HCT116 (cell line): ENCODE measurements at regions not wholly inside any gene's neighbourhood (a gene's known extent, or its start where the extent isn't known, plus 50 kb on each side); places are given as distances from the start of the nearest gene placed in this dataset.

Experiments
- ATAC-seq: fragments of 200-7000 bp; cut with Tn5 transposase; 2 replicates; pipeline ENCODE4 v1.9.1; 2020; ENCODE audit warnings: mild to moderate bottlenecking, moderate library complexity
- BruUV-seq: library from RNA; stranded (reverse); fragments of 400-500 nt; replicated peaks from 2 replicates; lab custom pipeline; 2021; lab: Mats Ljungman, UMichigan
- CTCF ChIA-PET: fragments of 300-600 bp; sonication (Branson Sonifier 250); formaldehyde crosslinking; loops from one replicate; lab custom pipeline; 2021; ENCODE audit warnings: antibody characterized with exemption; lab: Charles Lee
- POLR2A ChIA-PET: fragments of 300-600, 350-600 bp; sonication (Branson Sonifier 250); formaldehyde crosslinking; loops from one replicate; lab custom pipeline; 2021; ENCODE audit warnings: antibody characterized with exemption; lab: Charles Lee
- RAD21 ChIA-PET, 2 experiments: fragments of 300-600 bp; sonication (Branson Sonifier 250); formaldehyde crosslinking; loops; one replicate each; lab custom pipeline; 2023; ENCODE audit warnings: low total read pairs in 2 of 2; ENCODE audit not compliant: uncharacterized antibody in 2 of 2, unreplicated experiment in 2 of 2, low non-redundant PET in 1 of 2; lab: Charles Lee
- DNase-seq: peaks from one replicate; pipeline ENCODE4 v3.0.0-alpha.2; 2010; ENCODE audit warnings: low read depth, low spot score
- H2AFZ ChIP-seq: fragments of 200-600 bp; shearing (Covaris generic), sonication (generic); 2 replicates; pipeline ENCODE4 v1.6.1; 2017; ENCODE audit warnings: low read depth, mixed run types, mixed read lengths, antibody characterized with exemption, low read length; ENCODE audit not compliant: poor library complexity, severe bottlenecking
- H3K27ac ChIP-seq: 2 replicates; pipeline ENCODE4 v1.5.1; 2012; ENCODE audit warnings: low read depth, low read length
- H3K27me3 ChIP-seq: fragments of 200-600 bp; sonication (generic); 2 replicates; pipeline ENCODE4 v1.6.1; 2016; ENCODE audit warnings: mixed run types, low read length, mixed read lengths; ENCODE audit not compliant: insufficient read depth
- H3K36me3 ChIP-seq, 2 experiments: fragments of 200-500 bp in 1 of 2; fragments of 200-600 bp in 1 of 2; sonication (Bioruptor generic) in 1 of 2; sonication (generic) in 1 of 2; 2 replicates each; pipeline versions ENCODE4 v1.5.1 to v1.6.1; 2014 to 2016; ENCODE audit warnings: low read length in 2 of 2, inconsistent platforms in 1 of 2, mixed read lengths in 1 of 2, mixed run types in 1 of 2; ENCODE audit not compliant: insufficient read depth in 2 of 2, control insufficient read depth in 1 of 2
- H3K4me1 ChIP-seq, 2 experiments: fragments of 200-600 bp in 1 of 2; sonication (generic) in 1 of 2; 2 replicates each; pipeline versions ENCODE4 v1.5.1 to v1.6.1; 2012 to 2017; ENCODE audit warnings: low read length in 2 of 2, inconsistent platforms in 1 of 2, mild to moderate bottlenecking in 1 of 2, mixed read lengths in 1 of 2, mixed run types in 1 of 2, moderate library complexity in 1 of 2; ENCODE audit not compliant: insufficient read depth in 2 of 2, control insufficient read depth in 1 of 2
- H3K4me2 ChIP-seq: fragments of 200-600 bp; sonication (generic); 2 replicates; pipeline ENCODE4 v1.6.1; 2017; ENCODE audit warnings: mixed run types, low read length, mixed read lengths
- H3K4me3 ChIP-seq, 2 experiments: fragments of 200-600 bp in 1 of 2; sonication (generic) in 1 of 2; replicated peaks in 1 of 2; 2 replicates each; pipeline ENCODE4 v1.5.1; 2011 to 2016; ENCODE audit warnings: low read length in 2 of 2, control low read depth in 1 of 2, low read depth in 1 of 2, mild to moderate bottlenecking in 1 of 2, mixed read lengths in 1 of 2, mixed run types in 1 of 2
- H3K79me2 ChIP-seq: fragments of 200-600 bp; sonication (generic); 2 replicates; pipeline ENCODE4 v1.6.1; 2017; ENCODE audit warnings: mild to moderate bottlenecking, mixed run types, low read length, moderate library complexity, mixed read lengths; ENCODE audit not compliant: insufficient read depth
- H3K9ac ChIP-seq: fragments of 200-600 bp; sonication (generic); 2 replicates; pipeline ENCODE4 v1.6.1; 2016; ENCODE audit warnings: low read length, mixed read lengths
- H3K9me2 ChIP-seq: fragments of 200-600 bp; sonication (generic), shearing (Covaris generic); 2 replicates; pipeline ENCODE4 v1.6.1; 2017; ENCODE audit warnings: mixed run types, mild to moderate bottlenecking, moderate library complexity; ENCODE audit not compliant: insufficient read depth
- H3K9me3 ChIP-seq, 2 experiments: fragments of 200-500 bp in 1 of 2; fragments of 200-600 bp in 1 of 2; sonication (Bioruptor generic) in 1 of 2; sonication (generic) in 1 of 2; 2 replicates each; pipeline ENCODE4 v1.6.1; 2014 to 2017; ENCODE audit warnings: low read length in 2 of 2, mixed read lengths in 2 of 2, inconsistent platforms in 1 of 2, low read depth in 1 of 2, mild to moderate bottlenecking in 1 of 2, mixed run types in 1 of 2, moderate library complexity in 1 of 2; ENCODE audit not compliant: control insufficient read depth in 1 of 2, insufficient read depth in 1 of 2
- H4K20me1 ChIP-seq: fragments of 200-600 bp; sonication (generic), shearing (Covaris generic); 2 replicates; pipeline ENCODE4 v1.6.1; 2017; ENCODE audit warnings: mixed run types, mild to moderate bottlenecking, moderate library complexity; ENCODE audit not compliant: insufficient read depth
- ATF3 ChIP-seq: IDR thresholded peaks from 2 replicates; pipeline ENCODE4 v1.6.1; 2012
- CBX3 ChIP-seq: IDR thresholded peaks from 2 replicates; pipeline ENCODE4 v1.6.1; 2012; ENCODE audit warnings: low read depth
- CTCF ChIP-seq, 3 experiments: fragments of 200-600 bp in 1 of 3; sonication (generic) in 1 of 3; IDR thresholded peaks in 2 of 3; conservative IDR thresholded peaks in 1 of 3; 2 replicates each; pipeline ENCODE4 v1.5.1; 2012 to 2017; ENCODE audit warnings: low read depth in 2 of 3, low read length in 2 of 3, antibody characterized with exemption in 1 of 3, borderline replicate concordance in 1 of 3, control low read depth in 1 of 3, mild to moderate bottlenecking in 1 of 3, mixed read lengths in 1 of 3, mixed run types in 1 of 3, moderate library complexity in 1 of 3; ENCODE audit not compliant: insufficient read depth in 1 of 3
- EGR1 ChIP-seq: IDR thresholded peaks from 2 replicates; pipeline ENCODE4 v1.6.1; 2012; ENCODE audit warnings: low read depth
- ELF1 ChIP-seq: IDR thresholded peaks from 2 replicates; pipeline ENCODE4 v1.6.1; 2012; ENCODE audit warnings: low read depth, borderline replicate concordance
- EZH2 ChIP-seq: fragments of 200-600 bp; sonication (generic); IDR thresholded peaks from 2 replicates; pipeline ENCODE4 v1.6.1; 2017; ENCODE audit warnings: antibody characterized with exemption, mixed run types
- FOSL1 ChIP-seq: IDR thresholded peaks from 2 replicates; pipeline ENCODE4 v1.6.1; 2012; ENCODE audit warnings: low read depth
- JUND ChIP-seq: IDR thresholded peaks from 2 replicates; pipeline ENCODE4 v1.6.1; 2012
- MAX ChIP-seq: IDR thresholded peaks from 2 replicates; pipeline ENCODE4 v1.6.1; 2012
- POLR2A ChIP-seq: IDR thresholded peaks from 2 replicates; pipeline ENCODE4 v1.7.0; 2011; ENCODE audit warnings: borderline replicate concordance; ENCODE audit not compliant: insufficient read depth, insufficient read length; ENCODE audit errors: extremely low read depth
- RAD21 ChIP-seq: IDR thresholded peaks from 2 replicates; pipeline ENCODE4 v1.6.1; 2012; ENCODE audit warnings: low read depth, mild to moderate bottlenecking
- REST ChIP-seq: IDR thresholded peaks from 2 replicates; pipeline ENCODE4 v1.6.1; 2012; ENCODE audit warnings: low read depth
- SIN3A ChIP-seq: IDR thresholded peaks from 2 replicates; pipeline ENCODE4 v1.6.1; 2012; ENCODE audit warnings: low read depth
- SP1 ChIP-seq: IDR thresholded peaks from 2 replicates; pipeline ENCODE4 v1.6.1; 2012; ENCODE audit warnings: low read depth
- SRF ChIP-seq: IDR thresholded peaks from 2 replicates; pipeline ENCODE4 v1.6.1; 2012; ENCODE audit warnings: low read depth
- TCF7L2 ChIP-seq: IDR thresholded peaks from 2 replicates; pipeline ENCODE4 v1.7.0; 2011; ENCODE audit warnings: borderline replicate concordance, inconsistent platforms; ENCODE audit not compliant: insufficient read depth, insufficient read length; ENCODE audit errors: extremely low read depth
- ZBTB33 ChIP-seq: IDR thresholded peaks from 2 replicates; pipeline ENCODE4 v1.6.1; 2011; ENCODE audit warnings: mild to moderate bottlenecking, low read length, moderate library complexity; ENCODE audit not compliant: insufficient replicate concordance; ENCODE audit errors: extremely low read depth
- ZNF274 ChIP-seq: fragments of 200-500 bp; sonication (Bioruptor generic); IDR thresholded peaks from 2 replicates; pipeline ENCODE4 v1.6.1; 2014; ENCODE audit warnings: mild to moderate bottlenecking, low read depth, low read length, inconsistent platforms
- intact Hi-C: fragments of 100-400 bp; cut with micrococcal nuclease; formaldehyde crosslinking; loops from 2 replicates; pipeline ENCODE4 v1.10.0; 2022

- H3K4me1 ChIP-seq = no peaks in the 10 kb centered on the region
- no peak overlapping the region for H3K4me2 ChIP-seq
- no peaks in the 10 kb centered on the region for H3K9me2 ChIP-seq
- no peak for TF ChIP-seq JUND
- TF ChIP-seq SP1 = no peak
- TF ChIP-seq RAD21 = no peak
- TF ChIP-seq POLR2A = no peak
- TF ChIP-seq EGR1 = no peak
- TF ChIP-seq SRF = no peak
- TF ChIP-seq TCF7L2 = no peak
- no peak for TF ChIP-seq REST
- no peak for TF ChIP-seq EZH2
- TF ChIP-seq ATF3 = no peak
- no peak for TF ChIP-seq MAX
- TF ChIP-seq SIN3A = no peak
- no peak for TF ChIP-seq CBX3
- no peak for TF ChIP-seq FOSL1
- no peak for TF ChIP-seq CTCF (IDR thresholded peaks at IDR 0.05 in 2 of 3, conservative IDR thresholded peaks at IDR 0.05 in 1 of 3; ENCODE audit: borderline replicate concordance in 1 of 3, insufficient read depth in 1 of 3, low read depth in 2 of 3, low read length in 2 of 3)
- no peak for TF ChIP-seq ELF1
- no peak for TF ChIP-seq ZBTB33
- no peak for TF ChIP-seq ZNF274
- no peak overlapping the region for H3K4me3 ChIP-seq
- H3K79me2 ChIP-seq = no peaks in the 10 kb centered on the region
- H2AFZ ChIP-seq = no peak overlapping the region
- no peak overlapping the region for H3K9ac ChIP-seq
- ChIA-PET CTCF (no interaction called here), RAD21 (no interaction called here), POLR2A (no interaction called here)
- no peak for DNase-seq
- H3K27ac ChIP-seq = no peak overlapping the region
- H3K9me3 ChIP-seq = no peaks in the 10 kb centered on the region
- intact Hi-C loops = no loop called here
- H4K20me1 ChIP-seq = no peaks in the 10 kb centered on the region
- H3K36me3 ChIP-seq = no peaks in the 10 kb centered on the region
- BruUV-seq = no TSS peak
- H3K27me3 ChIP-seq = no peaks in the 10 kb centered on the region
- ATAC-seq = no peak
Measured at GRCh38 chr7:89773611-89774010, 380.7 kb upstream of the STEAP1 start.
